Activated CD4-positive, alpha-beta T cell treated with anti-CD3 and anti-CD28 coated beads, Interleukin-10, Interleukin-2, amounts not matched to agents 100 ng/mL and 50 ng/mL, durations not matched to agents 16 hours and 8 hours (primary cell): ENCODE measurements at regions not wholly inside any gene's neighbourhood (a gene's known extent, or its start where the extent isn't known, plus 50 kb on each side); places are given as distances from the start of the nearest gene placed in this dataset.

ENCODE experiments used
- DNase-seq: peaks from one replicate; pipeline ENCODE4 v3.0.0-alpha.2; 2020

DNA sequence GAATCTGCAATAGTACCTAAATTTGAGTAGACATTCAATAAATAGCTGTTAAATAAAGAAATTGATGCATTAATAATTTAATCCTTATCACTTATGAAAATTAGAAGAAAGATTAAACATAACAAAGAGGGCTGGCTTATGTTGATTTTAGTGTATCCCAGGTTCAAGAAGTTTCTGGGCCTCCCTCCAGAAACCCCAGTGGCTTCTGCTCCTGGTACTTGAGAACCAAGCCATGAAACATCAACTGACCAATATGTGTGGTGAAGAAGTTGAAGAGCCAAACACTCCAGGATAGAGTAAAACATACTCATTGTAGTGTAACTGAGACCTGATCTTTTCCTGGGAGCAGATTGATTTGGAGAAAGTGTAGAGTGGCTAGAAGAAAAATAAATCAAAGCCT lies 1465.7 kb upstream of the PIK3C3 start:
- DNase-seq: no peak

DNA sequence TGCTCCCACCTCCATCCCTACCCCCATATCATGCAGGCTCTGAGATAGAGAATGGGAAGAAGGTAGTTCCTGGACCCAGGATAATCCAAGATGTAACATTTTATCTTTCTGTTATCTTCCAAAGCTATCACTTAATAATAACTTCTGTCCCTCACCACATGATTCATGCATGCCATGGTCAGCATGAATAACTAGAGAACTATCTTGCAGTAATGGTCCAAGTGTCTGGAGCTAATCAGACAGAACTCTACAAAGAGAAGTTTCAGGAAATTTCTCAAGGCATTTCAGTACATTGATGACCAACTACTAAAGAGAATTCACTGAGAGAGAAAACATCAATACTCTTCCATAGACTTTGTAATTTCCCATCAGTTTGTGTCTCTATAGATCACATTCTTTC lies 1469.7 kb upstream of the PIK3C3 start:
- no peak for DNase-seq

DNA sequence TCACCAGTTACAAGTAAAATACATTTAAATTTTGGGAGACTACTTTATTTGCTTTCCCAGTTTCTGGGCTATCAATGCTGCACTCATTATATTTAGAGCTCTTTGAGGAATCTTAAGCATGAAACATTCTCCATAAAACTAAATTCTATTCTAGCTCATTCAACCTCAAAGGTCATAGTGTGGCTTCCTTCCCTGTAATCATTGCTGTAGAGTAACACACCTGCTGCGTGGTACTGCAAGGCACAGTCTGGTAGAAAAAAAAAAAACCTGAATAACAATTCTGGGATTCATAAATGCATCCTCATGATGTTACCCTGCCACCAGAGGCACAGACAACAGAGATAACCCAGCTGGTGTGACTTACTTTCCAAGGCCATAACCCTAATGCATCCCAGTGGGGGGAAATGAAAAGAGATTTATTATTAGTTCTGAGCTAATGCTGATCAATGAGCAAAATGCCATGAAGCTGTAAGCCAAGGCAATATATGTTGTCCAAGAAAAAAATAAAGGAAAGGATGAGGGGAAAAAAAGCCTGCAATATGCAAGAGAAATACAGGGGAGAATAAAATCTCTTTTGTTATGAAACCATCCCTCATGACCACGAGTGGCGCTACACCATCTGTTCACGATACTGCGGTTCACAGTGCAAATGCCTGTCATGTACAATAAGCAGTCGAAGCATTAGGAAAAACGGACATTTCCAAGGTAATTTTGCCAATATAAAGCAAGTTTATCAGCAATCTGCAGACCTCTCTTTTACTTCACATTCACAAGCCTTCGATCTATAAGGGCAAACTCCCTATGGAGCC lies 1481.6 kb upstream of the PIK3C3 start:
- DNase-seq: no peak

DNA sequence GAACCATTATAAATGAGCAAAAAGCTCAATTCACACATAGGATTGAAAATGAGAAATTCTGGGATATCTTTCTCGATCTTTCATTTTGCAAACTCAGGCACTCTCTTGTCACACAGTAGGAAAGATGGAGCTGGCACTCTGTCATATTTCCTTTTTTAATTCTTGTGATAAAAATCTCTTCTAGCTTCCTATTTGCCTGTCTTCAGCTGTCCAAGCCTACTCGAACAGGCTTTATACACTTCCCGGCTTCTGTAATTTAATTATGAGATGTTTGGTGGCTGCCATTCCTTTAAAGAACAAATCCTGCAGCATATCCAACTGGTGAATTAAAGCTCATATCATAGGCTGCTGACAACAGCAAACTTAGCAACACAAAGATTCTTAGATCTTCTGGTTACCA lies 1484.3 kb upstream of the PIK3C3 start:
- no peak for DNase-seq

DNA sequence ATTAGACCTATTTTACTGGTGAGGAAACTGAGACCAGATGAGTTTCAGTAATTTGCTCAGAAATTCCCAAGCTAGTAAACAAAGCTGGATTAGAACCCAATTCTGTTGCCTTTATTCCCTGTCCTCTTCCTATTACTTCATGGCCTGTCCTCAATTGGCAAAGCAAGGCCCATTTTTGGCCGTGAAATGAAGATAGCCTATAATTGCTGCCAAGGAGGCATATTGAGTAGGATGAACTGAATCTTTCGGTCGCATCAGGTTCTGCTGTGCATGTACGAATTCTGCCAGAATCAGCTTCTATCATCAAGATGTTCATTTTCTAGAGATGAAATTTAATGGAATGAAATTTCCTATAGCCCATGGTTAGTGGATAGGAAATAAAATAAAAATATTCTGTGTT lies 1485.2 kb upstream of the PIK3C3 start:
- no peak for DNase-seq

DNA sequence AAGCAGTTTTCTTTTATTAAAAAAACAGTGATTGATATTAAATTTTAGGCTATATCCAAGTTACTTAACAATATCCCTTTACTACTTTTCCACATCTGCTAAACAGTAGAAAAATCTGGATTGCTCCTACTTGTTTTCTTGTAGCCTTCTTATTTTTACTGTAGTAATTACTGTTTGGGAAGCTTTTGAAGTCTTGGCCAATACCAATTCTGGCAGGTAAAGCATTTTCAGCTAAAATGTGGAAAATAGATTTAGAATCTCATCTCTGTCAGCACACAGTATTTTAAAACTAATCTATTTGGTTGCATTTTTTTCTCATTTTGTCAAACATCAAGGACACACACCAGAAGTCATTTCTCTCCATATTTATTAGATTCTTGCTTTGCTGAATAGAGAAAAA lies 1485.7 kb upstream of the PIK3C3 start:
- no peak for DNase-seq

DNA sequence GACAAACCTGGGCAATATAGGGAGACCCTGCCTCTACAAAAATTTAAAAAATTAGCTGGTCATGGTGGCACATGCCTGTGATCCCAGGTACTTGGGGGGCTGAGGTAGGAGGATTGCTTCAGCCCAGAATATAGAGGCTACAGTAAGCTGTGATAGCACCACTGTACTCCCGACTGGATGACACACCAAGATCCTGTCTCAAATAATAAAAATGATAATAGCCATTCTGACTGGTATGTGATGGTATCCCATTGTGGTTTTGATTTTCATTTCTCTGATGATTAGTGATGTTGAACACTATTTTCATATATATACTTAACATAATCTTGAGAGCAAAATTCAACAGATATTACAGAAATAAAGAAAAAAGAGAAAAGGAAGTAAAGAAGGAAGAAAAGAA lies 1491.0 kb upstream of the PIK3C3 start:
- no peak for DNase-seq

DNA sequence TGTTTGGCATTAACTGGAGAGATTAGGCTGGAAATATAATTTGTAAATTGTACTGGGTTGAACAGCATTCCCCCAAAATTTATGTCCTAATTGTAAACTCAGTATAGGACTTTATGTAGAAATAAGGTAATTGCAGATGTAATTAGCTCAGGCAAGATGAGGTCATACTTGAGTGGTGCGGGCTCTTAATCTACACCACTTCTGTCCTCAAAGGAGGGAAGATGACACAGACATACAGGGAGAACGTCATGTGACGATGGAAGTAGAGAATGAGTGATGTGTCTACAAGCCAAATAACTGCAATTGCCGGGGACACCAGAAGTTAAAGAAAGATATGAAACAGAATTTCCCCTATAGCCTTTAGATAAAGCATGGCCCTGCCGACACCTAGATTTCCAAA lies 1501.1 kb upstream of the PIK3C3 start:
- DNase-seq: no peak

DNA sequence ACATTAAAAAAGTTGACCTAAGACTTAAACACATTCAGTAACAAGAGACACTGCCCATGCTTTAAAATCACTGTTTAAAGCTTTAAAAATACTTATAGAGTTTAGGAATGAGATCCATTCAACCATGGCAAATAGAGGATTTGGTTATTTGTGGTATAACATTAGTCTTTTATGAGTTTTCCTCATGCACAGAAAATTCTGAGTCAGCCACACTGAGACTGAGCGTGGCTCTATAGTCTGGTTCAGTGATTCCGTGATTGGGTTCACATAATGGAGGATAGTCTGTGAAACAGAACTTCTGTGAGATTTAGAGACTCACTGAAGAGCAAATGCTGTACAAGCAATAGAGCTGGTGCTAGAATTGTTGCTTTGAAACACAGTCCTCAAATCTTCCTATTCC lies 1502.4 kb upstream of the PIK3C3 start:
- no peak for DNase-seq

DNA sequence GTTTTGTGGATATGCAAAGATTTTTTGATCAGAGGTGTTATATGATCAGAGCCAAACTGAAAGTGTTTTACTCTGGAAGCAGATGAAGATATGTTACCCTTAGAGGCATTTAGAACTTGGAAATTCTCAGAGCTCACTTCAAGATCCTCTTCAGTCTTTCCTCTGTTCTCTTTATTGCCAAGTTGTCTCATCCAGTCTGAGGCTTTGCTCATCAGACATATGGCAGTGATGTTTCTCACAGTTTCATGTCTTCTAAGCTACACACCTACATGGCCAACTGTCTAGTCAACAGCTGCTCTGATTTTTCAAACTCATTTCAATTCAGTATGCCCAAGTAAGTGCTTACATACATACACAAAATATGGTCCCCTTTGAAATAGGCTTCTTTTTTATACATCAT lies 1504.3 kb upstream of the PIK3C3 start:
- DNase-seq: no peak

DNA sequence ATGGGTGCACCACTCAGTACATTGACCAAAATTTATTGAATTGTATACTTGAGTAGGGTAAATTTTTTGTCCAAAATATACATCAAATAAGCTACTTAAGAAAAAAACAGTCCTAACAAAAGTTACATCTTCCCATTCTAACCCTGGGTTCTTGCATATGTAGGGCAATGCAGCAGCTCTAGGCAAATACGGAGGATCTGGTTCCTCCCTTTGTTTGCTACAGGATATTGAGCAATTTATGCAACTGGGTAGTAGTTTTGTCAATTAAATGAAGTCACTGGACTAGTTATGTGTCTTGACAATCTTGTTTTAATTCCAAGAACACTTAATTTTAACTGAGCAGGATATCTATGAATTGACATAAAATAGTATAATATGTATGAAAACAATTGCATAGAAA lies 1507.2 kb upstream of the PIK3C3 start:
- no peak for DNase-seq

DNA sequence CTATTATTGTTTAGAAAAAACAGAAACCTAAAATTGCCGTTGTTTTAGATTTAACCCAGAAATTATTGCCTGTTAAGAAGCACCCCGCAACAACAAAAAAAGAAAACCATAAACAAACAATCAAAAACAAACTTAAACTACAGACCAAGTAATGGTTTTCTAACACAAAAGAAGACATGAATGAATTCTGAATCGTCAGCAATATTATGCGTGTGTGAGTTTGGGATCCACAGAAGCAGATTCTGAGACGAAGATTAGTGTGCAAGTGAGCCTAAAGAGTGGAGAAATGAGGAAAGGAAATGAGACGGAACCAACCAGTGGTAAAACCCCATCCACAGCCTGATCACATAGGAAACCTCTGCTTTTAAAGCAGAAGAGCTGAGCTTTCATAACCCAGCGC lies 1514.9 kb upstream of the PIK3C3 start:
- no peak for DNase-seq

DNA sequence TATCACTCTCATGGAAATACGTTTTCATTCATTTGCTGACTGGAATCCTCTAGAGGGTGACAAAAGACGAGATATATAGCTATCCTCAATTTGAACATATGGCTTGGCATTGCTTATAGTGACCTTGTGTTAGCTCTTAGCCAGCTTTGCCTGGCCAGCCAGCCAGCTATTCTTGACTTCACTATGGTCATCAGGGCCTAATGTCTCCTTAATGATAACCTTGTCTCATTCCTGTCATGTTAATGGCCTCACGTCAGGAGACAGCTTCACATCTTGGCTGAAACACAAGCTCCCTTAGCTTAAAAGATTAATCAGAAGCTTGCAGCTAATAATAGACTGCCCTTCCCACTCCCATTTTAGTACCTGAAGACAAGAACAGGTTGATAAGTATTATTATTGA lies 1517.5 kb upstream of the PIK3C3 start:
- DNase-seq: no peak

DNA sequence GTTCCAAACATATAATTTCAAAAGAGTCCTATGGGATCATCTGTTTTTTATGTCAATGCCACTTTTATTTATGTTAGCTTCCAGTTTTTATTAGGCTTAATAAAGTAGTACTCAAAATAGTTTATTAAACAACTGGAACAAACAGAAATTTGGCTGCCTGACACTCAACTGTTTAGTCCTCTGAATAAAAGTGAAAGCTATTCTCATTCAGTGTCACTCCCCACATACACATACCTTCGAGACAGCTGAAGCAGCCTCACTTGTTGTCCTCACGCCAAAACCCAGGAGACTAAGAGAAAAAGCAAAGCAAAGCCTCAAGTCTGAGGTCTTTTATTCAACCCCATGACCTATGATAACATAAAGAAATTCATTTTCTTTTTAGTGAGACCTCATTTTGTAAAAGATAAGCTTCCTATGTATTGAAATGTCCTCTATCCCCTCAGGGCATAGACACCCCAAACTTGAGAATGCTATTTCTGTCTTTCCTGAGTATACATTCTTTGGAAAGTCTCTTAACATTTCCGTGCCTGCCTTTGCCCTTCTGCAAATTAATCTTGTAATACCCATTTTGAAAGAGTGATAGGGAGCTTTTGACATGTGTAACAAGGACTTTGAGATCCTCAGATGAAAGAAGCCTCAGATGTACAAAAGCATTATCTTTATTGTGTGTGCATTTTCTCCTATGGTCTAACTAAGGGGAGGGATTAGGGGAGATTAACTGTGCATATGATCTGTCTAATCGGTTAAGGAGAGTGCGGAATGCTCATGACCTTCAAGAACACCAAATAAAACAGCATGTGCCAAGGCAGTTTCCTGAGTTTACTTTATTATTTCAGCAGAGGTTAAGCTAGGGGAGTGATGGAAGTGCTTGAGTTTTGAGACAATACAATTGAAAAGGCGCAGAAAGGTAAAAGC lies 1523.7 kb upstream of the PIK3C3 start:
- no peak for DNase-seq

DNA sequence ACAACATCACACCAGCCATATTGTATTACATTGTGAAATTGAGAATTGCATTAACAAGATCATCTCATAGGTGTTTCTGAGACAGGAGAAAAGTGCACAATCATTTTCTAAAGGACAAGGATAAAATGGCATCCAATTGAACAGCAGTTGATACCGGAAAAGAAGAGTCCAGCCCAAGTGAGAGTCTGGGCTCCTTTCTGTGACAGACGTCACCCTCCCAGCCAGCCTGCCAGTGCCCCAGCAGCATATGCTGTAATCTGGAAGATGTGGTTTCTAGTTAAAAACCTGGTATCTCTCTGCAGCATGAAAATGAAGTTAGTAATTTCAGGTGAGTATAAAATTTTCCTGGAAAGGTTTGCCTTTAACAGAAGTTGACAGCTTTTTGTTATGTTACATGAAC lies 1531.7 kb upstream of the PIK3C3 start:
- DNase-seq: no peak

DNA sequence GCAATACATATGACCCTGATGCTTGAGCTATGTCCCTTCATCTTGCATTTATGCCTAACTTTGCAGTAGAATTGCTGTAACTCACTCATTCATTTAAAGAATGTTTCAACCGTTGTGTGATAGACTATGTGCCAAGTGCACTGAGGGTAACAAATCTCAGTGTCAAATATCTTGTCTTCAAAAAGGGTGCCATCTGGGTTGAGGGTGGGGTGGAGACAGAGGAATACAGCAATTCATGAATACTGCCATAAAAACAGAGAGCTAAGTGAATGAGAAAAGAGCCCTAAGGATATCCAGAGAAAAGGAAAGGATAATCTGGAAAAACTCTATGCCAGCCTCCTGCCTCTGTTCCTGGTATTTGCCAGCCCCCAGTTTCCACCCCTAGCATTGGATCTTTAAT lies 1534.4 kb upstream of the PIK3C3 start:
- DNase-seq: no peak

DNA sequence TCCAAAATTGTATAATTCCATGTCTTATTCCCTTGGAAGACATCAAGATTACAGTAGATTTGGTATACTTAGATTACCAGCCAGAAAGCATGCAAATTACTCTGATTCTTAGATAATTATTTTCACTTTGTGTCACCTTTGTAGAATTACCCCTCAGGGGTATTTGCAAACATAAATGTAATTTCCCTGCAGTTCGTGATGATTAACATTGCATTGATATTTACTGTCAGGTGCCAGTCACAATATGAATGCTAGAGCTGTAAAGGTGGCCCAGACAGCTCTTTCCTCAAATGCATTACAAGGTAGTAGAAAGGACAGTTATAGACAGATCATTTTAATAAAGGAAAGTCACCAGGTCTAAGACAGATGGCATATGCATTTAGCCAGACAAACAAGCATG lies 1537.5 kb upstream of the PIK3C3 start:
- no peak for DNase-seq

DNA sequence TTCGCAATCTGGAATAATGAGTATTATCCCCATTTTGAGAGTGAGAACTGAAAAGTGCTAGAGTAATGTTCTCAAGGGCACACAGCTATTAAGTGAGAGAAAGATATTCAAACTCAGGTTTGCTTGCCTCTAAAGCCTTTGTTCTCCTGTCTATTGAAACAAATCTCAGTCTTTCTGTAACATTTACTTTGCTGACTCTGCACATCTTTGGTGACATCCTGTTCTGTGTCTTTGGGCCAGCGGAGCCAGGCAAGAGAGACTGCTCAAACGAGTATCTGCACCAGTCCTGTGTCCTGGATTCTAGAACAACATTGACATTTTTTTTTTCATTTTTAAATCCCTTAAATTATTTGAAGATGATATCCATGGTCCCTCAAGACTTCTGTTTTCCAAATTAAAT lies 1539.2 kb upstream of the PIK3C3 start:
- DNase-seq: no peak

DNA sequence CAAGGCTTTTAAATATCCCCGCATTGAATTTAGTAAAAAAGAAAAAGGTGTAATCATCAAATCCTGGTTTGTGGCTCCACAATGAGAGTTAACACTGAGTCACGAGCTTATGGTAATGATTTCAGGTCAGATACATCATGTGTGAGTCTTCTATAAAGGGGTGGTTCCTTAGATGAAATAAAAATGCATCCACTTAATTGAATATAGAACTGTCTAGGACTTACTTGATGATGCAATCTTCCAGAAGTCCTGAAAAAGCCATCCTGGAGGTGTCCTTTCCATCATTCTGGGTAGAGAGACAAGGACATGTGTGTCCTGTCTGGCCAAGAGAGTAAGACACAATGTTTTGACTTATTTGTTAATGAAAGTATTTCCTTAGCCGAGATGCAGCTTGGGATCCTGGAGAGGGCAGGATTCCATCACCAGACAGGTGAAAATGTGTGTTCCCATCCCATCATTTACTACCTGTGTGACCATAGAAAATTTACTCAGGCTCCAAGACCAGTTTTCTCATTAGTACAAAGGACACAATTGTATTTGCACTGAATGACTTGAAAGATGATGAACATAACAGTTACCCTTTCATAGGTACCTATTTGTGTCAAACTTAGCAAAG lies 1539.8 kb upstream of the PIK3C3 start:
- no peak for DNase-seq

DNA sequence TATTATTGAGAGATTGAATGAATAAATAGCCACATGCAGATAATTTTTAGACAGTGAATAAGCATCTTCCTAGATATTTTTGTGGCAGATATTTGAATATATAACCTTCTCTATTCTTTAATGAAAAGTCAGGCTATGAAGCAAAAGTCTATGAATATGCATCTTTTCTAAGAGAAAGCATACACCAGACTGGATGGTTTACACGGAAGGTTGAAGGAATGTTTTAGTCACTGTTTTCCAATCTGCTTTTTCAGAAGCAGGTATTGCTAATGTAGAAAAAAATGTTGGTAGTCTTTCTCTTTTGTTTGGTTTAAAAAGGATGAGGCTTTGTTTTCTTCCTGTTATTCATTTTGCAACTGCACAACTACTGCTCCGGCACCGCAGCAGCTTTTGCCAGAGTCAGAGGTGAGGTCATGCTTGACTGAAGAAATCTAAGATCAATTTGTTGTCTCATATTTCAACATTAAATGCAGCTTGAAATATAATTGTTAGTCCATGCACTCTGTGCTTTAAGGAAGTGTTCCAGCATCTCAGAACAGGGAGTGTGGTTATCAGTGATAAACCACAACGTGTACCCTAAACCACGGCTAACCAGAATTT lies 1540.8 kb upstream of the PIK3C3 start:
- no peak for DNase-seq

DNA sequence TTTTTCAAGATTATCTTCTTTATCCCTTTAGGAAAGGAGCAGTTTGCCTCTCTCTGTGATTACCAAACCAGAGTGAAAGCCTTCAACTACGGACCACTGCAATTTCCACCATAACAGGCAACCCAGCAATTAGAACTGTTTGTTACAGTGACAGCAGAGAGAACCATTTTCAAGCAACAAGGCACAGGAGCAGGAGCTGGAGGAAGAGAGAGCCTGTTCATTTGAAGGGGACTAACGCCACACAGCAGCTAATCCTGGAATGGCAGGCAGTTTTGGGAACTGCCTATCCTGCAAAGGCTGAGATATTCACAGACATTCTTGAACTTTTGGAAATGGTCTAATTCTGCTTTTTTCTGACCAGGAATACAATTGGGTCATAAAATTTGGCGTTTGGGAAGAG lies 1541.9 kb upstream of the PIK3C3 start:
- no peak for DNase-seq

DNA sequence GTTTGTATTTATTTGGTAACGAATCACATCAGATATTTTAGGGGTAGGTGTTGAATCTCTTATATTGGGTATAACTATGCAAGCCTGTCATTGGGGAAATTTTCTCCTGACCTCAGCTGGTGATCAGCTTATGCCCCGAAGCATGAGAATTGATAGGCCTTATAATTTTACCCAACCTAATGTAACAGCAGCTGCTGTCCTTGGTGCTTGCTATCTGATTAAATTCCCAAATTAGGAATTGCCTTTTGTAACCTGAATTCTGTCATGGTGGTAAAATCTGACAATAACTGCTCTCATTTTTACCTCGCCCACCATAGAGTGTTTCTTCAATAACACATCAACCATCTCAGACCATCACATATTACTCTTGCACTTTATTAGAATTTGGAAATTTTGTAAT lies 1542.6 kb upstream of the PIK3C3 start:
- no peak for DNase-seq

DNA sequence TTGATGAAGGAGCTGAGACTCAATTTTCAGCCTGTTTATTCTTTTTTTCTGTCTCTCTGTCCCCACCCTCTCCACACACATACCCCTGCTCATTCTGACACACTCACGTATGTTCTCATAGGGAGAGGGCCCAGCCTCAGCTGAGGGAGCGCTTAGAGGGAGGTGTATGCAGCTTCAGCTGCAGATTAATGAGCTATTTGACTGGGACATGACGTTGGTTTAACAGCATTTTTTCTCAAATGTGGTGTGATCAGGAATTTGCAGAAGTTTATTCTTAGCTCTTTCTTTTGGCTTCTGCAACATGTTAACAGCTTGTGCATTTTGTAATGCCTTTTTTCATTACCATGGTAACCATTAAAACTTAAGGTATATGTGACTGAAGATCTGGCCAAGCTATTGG lies 1547.1 kb upstream of the PIK3C3 start:
- DNase-seq: no peak

DNA sequence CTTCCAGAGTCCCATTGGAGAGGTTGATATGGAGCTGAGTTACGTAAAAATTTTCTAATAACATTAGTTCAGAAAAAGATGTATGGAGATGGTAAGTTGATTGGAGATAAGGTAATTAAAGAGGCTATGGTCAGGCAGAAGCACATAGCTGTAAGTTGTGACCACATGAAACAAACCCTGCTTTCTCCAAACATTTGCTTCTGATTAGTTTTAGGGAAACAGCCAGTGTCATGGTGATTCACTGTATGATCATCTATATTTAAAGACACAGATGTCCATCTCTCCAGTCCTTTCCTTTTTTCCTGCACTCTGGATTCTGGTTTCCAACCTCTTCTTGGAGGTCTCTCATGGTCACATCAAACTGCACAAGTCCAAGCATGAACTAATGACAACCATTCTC lies 1550.8 kb upstream of the PIK3C3 start:
- DNase-seq: no peak
